ENCODE measurements at regions not wholly inside any gene's neighbourhood (a gene's known extent, or its start where the extent isn't known, plus 50 kb on each side); places are given as distances from the start of the nearest gene placed in this dataset.
A peak's percentile ranks its signal among the peaks of the same experiment; 100 is the strongest.

- intact Hi-C loops (cut with micrococcal nuclease) = no loop called here
- no TSS peak for BruUV-seq (replicated peaks)
These were observed 954.8 kb upstream of the C9orf72 start for GRCh38 chr9:28528049-28528448.

More at GRCh38 chr9:28528049-28528448, 954.8 kb upstream of the C9orf72 start:
- FAIRE-seq = peak; percentile 18
- H3K4me1 ChIP-seq (ENCODE audit: control insufficient read depth, extremely low read depth, insufficient read depth, low read length) = no peaks in the 10 kb centered on the region
- no peak overlapping the region for H2AFZ ChIP-seq (ENCODE audit: low read depth, low read length)
- no peaks in the 10 kb centered on the region for H3K9me3 ChIP-seq (replicated peaks; ENCODE audit: control insufficient read depth, insufficient read depth, low read length)
- no peak overlapping the region for H3K9ac ChIP-seq (replicated peaks; ENCODE audit: extremely low read depth, insufficient read depth, low read length)
- H4K20me1 ChIP-seq (replicated peaks; ENCODE audit: control insufficient read depth, extremely low read depth, insufficient read depth, low read length) = no peaks in the 10 kb centered on the region
- no peaks in the 10 kb centered on the region for H3K79me2 ChIP-seq (ENCODE audit: control insufficient read depth, insufficient read depth, low read length)
- dilution Hi-C loops (cut with MboI; ENCODE audit: extremely low pct_ligation_motif_present, low sequenced_read_pairs) = no loop called here
- DNase-seq (ENCODE audit: low read depth, low spot score) = no peak
- ChIA-PET CTCF (no interaction called here), POLR2A (no interaction called here)
- no peaks in the 10 kb centered on the region for H3K36me3 ChIP-seq (ENCODE audit: control insufficient read depth in 2 of 2, extremely low read depth in 1 of 2, insufficient read depth in 2 of 2, low read length in 2 of 2)
- no peak overlapping the region for H3K27ac ChIP-seq (ENCODE audit: insufficient read depth, low read depth, low read length)
- no peak overlapping the region for H3K4me2 ChIP-seq (ENCODE audit: insufficient read depth, low read length)
- no peak overlapping the region for H3K4me3 ChIP-seq (replicated peaks in 1 of 3; ENCODE audit: insufficient read depth in 1 of 3, low read depth in 1 of 3, low read length in 3 of 3)
- H3K9me1 ChIP-seq (replicated peaks; ENCODE audit: control insufficient read depth, extremely low read depth, insufficient read depth, low read length) = no peaks in the 10 kb centered on the region
- no peaks in the 10 kb centered on the region for H3K27me3 ChIP-seq (ENCODE audit: control insufficient read depth in 2 of 2, insufficient read depth in 2 of 2, low read length in 2 of 2)
- TF ChIP-seq, protein P1, sequence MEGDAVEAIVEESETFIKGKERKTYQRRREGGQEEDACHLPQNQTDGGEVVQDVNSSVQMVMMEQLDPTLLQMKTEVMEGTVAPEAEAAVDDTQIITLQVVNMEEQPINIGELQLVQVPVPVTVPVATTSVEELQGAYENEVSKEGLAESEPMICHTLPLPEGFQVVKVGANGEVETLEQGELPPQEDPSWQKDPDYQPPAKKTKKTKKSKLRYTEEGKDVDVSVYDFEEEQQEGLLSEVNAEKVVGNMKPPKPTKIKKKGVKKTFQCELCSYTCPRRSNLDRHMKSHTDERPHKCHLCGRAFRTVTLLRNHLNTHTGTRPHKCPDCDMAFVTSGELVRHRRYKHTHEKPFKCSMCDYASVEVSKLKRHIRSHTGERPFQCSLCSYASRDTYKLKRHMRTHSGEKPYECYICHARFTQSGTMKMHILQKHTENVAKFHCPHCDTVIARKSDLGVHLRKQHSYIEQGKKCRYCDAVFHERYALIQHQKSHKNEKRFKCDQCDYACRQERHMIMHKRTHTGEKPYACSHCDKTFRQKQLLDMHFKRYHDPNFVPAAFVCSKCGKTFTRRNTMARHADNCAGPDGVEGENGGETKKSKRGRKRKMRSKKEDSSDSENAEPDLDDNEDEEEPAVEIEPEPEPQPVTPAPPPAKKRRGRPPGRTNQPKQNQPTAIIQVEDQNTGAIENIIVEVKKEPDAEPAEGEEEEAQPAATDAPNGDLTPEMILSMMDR (IDR thresholded peaks at IDR 0.05; ENCODE audit: extremely low read depth in 1 of 2, insufficient read depth in 1 of 2, low read depth in 1 of 2, low read length in 2 of 2) = no peak
- TF ChIP-seq POLR2A (IDR thresholded peaks at IDR 0.05; ENCODE audit: low read depth, low read length) (no peak), EZH2 (IDR thresholded peaks at IDR 0.05; ENCODE audit: borderline replicate concordance, low read depth, low read length, severe bottlenecking) (no peak), FOS (IDR thresholded peaks at IDR 0.05; ENCODE audit: borderline replicate concordance, insufficient read depth, low read length) (no peak), MYC (IDR thresholded peaks at IDR 0.05; ENCODE audit: low read depth, low read length) (no peak), GATA2 (IDR thresholded peaks at IDR 0.05; ENCODE audit: insufficient read depth, insufficient read length, low read depth, low read length) (no peak), POLR2AphosphoS5 (IDR thresholded peaks at IDR 0.05; ENCODE audit: insufficient read depth, low read depth, low read length) (no peak), JUN (IDR thresholded peaks at IDR 0.05; ENCODE audit: borderline replicate concordance, insufficient read depth, insufficient read length, low read depth) (no peak)
- TF ChIP-seq, protein P2, sequence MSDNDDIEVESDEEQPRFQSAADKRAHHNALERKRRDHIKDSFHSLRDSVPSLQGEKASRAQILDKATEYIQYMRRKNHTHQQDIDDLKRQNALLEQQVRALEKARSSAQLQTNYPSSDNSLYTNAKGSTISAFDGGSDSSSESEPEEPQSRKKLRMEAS (IDR thresholded peaks at IDR 0.05; ENCODE audit: insufficient read depth, insufficient read length) = no peak
